A549 (cell line): ENCODE measurements at regions not wholly inside any gene's neighbourhood (a gene's known extent, or its start where the extent isn't known, plus 50 kb on each side); places are given as distances from the start of the nearest gene placed in this dataset.

Experiments used
- BHLHE40 ChIP-seq: IDR thresholded peaks from 2 replicates; pipeline ENCODE4 v1.6.1; 2012; ENCODE audit warnings: low read depth, low read length, inconsistent platforms
- CTCF ChIP-seq: fragments of >200 bp; sonication (Bioruptor Twin); formaldehyde crosslinking; IDR thresholded peaks from 3 replicates; pipeline ENCODE4 v1.5.1; 2016
- EHMT2 ChIP-seq: fragments of 200-600 bp; sonication (generic); IDR thresholded peaks from 2 replicates; pipeline ENCODE4 v1.6.1; 2016; ENCODE audit warnings: antibody characterized with exemption, low read depth, mild to moderate bottlenecking, moderate library complexity
- FOSL2 ChIP-seq, 2 experiments: fragments of 450-650 bp in 1 of 2; fragments of >200 bp in 1 of 2; sonication (Bioruptor Twin) in 1 of 2; formaldehyde crosslinking; IDR thresholded peaks; 2 replicates each; pipeline versions ENCODE4 v1.5.0 to v1.6.1; 2016 to 2020; ENCODE audit warnings: mild to moderate bottlenecking in 1 of 2, moderate library complexity in 1 of 2
- SREBF2 ChIP-seq: fragments of 450-650 bp; IDR thresholded peaks from 2 replicates; pipeline ENCODE4 v1.6.1; 2014; ENCODE audit warnings: mild to moderate bottlenecking, moderate library complexity
- TP53 ChIP-seq: fragments of 250-450 bp; sonication (Bioruptor Pico); IDR thresholded peaks from 2 replicates; pipeline ENCODE4 v1.5.0; 2021; ENCODE audit warnings: mild to moderate bottlenecking, moderate library complexity

- TF ChIP-seq EHMT2 (no peak), FOSL2 (IDR thresholded peaks at IDR 0.05) (no peak), FOSL2 (CRISPR knock-in tag; IDR thresholded peaks at IDR 0.05) (no peak), TP53 (no peak), CTCF (no peak), BHLHE40 (no peak), SREBF2 (no peak)
Observed at GRCh38 chr11:122033631-122034030, 82.4 kb downstream of the BLID start.
